HepG2 (cell line): ENCODE measurements at regions not wholly inside any gene's neighbourhood (a gene's known extent, or its start where the extent isn't known, plus 50 kb on each side); places are given as distances from the start of the nearest gene placed in this dataset.

Source experiments
- ATAC-seq: fragments of 200-7000 bp; cut with Tn5 transposase; 3 replicates; pipeline ENCODE4 v1.9.1; 2020; ENCODE audit warnings: mild to moderate bottlenecking, moderate library complexity
- BruUV-seq: library from RNA; stranded (reverse); fragments of 400-500 nt; replicated peaks from 2 replicates; lab custom pipeline; 2021; lab: Mats Ljungman, UMichigan
- CTCF ChIA-PET: fragments of 300-600 bp; formaldehyde crosslinking; extraction: SDS; loops from one replicate; lab custom pipeline; 2021; ENCODE audit warnings: low total read pairs, inconsistent platforms, low intra/inter-chr PET ratio; lab: Yijun Ruan, JAX
- POLR2A ChIA-PET: fragments of 350-600 bp; sonication (Branson Sonifier 250); formaldehyde crosslinking; loops from one replicate; lab custom pipeline; 2020; ENCODE audit warnings: antibody characterized with exemption, inconsistent platforms; lab: Yijun Ruan, JAX
- DNase-seq: peaks from one replicate; pipeline ENCODE4 v3.0.0-alpha.2; 2015; ENCODE audit warnings: low spot score
- FAIRE-seq: peaks from 3 replicates; lab custom pipeline; 2011; peaks lifted over from hg19 to GRCh38; lab: Jason Lieb, UNC
- H2AFZ ChIP-seq: one replicate; pipeline ENCODE4 v1.6.1; 2011; ENCODE audit warnings: low read length, inconsistent platforms
- H3K27ac ChIP-seq: fragments of 300-600 bp; 3 replicates; pipeline ENCODE4 v1.8.0; 2011; ENCODE audit warnings: mixed run types, mild to moderate bottlenecking, mixed read lengths, low read length, inconsistent platforms; ENCODE audit not compliant: insufficient read depth; ENCODE audit errors: extremely low read length
- H3K27me3 ChIP-seq, 2 experiments: fragments of 200-600 bp in 1 of 2; 2 replicates in 1 of 2; 3 replicates in 1 of 2; pipeline versions ENCODE4 v1.6.0 to v1.8.0; 2011; ENCODE audit warnings: low read length in 2 of 2, mild to moderate bottlenecking in 2 of 2, moderate library complexity in 2 of 2, inconsistent platforms in 1 of 2; ENCODE audit not compliant: insufficient read depth in 2 of 2, control insufficient read depth in 1 of 2
- H3K36me3 ChIP-seq, 2 experiments: fragments of 200-600 bp in 1 of 2; replicated peaks in 1 of 2; 2 replicates in 1 of 2; 3 replicates in 1 of 2; pipeline versions ENCODE4 v1.5.1 to v1.8.0; 2011; ENCODE audit warnings: low read length in 2 of 2, inconsistent platforms in 1 of 2; ENCODE audit not compliant: insufficient read depth in 2 of 2, control insufficient read depth in 1 of 2
- H3K4me1 ChIP-seq: 2 replicates; pipeline ENCODE4 v1.5.1; 2012; ENCODE audit warnings: low read length, inconsistent platforms; ENCODE audit not compliant: insufficient read depth
- H3K4me2 ChIP-seq: 2 replicates; pipeline ENCODE4 v1.6.0; 2011; ENCODE audit warnings: low read depth, low read length, inconsistent platforms
- H3K4me3 ChIP-seq, 3 experiments: fragments of 200-600 bp in 1 of 3; sonication (generic), shearing (Covaris generic) in 1 of 3; replicated peaks in 1 of 3; 2 replicates each; pipeline ENCODE4 v1.5.1; 2011 to 2016; ENCODE audit warnings: low read length in 3 of 3, inconsistent platforms in 2 of 3, low read depth in 2 of 3, mild to moderate bottlenecking in 2 of 3, control low read depth in 1 of 3, mixed read lengths in 1 of 3; ENCODE audit not compliant: insufficient read depth in 1 of 3
- H3K79me2 ChIP-seq: one replicate; pipeline ENCODE4 v1.6.1; 2011; ENCODE audit warnings: low read length, inconsistent platforms; ENCODE audit not compliant: insufficient read depth
- H3K9ac ChIP-seq: 2 replicates; pipeline ENCODE4 v1.6.0; 2011; ENCODE audit warnings: mild to moderate bottlenecking, low read depth, low read length, inconsistent platforms; ENCODE audit not compliant: insufficient read depth
- H3K9me3 ChIP-seq: 2 replicates; pipeline ENCODE4 v1.5.1; 2012; ENCODE audit warnings: mild to moderate bottlenecking, low read length
- H4K20me1 ChIP-seq: 2 replicates; pipeline ENCODE4 v1.6.0; 2011; ENCODE audit warnings: inconsistent platforms, mild to moderate bottlenecking, low read length, moderate library complexity; ENCODE audit not compliant: insufficient read depth
- HNRNPUL1 ChIP-seq: fragments of 200-400 bp; formaldehyde crosslinking; IDR thresholded peaks from 2 replicates; pipeline ENCODE4 v1.6.1; 2017; ENCODE audit warnings: low read depth, mild to moderate bottlenecking, low read length, moderate library complexity
- MAFK ChIP-seq, 2 experiments: IDR thresholded peaks in 1 of 2; conservative IDR thresholded peaks in 1 of 2; 2 replicates each; pipeline ENCODE4 v1.6.1; 2011; ENCODE audit warnings: improper control_type of control experiment in 2 of 2, low read length in 2 of 2
- NFYC ChIP-seq: IDR thresholded peaks from 2 replicates; pipeline ENCODE4 v1.6.1; 2016; ENCODE audit warnings: missing genetic modification reagents, missing compliant biosample characterization
- ZNF431 ChIP-seq: sonication (generic); formaldehyde crosslinking; IDR thresholded peaks from 2 replicates; pipeline ENCODE4 v1.9.0; 2022; ENCODE audit warnings: missing genetic modification reagents, low read depth, mild to moderate bottlenecking, borderline replicate concordance
- ZNF773 ChIP-seq: sonication (generic); formaldehyde crosslinking; IDR thresholded peaks from 2 replicates; pipeline ENCODE4 v1.4.0; 2020; ENCODE audit warnings: missing genetic modification reagents, borderline replicate concordance
- whole genome bisulfite sequencing: methylation state at CpG from one replicate; pipeline ENCODE4 v1.1.6; 2017; ENCODE audit warnings: low lambda C conversion rate; 5-methylcytosine and 5-hydroxymethylcytosine counted together
- in situ Hi-C: cut with HindIII; loops from 2 replicates; pipeline ENCODE4 v1.10.0; 2017; ENCODE audit warnings: low pct_unique_long_range_greater_than_20kb; ENCODE audit not compliant: extremely low pct_ligation_motif_present
- intact Hi-C: fragments of 100-400 bp; cut with micrococcal nuclease; formaldehyde crosslinking; loops from one replicate; pipeline ENCODE4 v1.10.0; 2022; ENCODE audit not compliant: unreplicated experiment
- TF ChIP-seq, protein P1 (sequence below): conservative IDR thresholded peaks from 2 replicates; pipeline ENCODE4 v1.6.1; 2018; ENCODE audit warnings: missing genetic modification reagents

DNA sequence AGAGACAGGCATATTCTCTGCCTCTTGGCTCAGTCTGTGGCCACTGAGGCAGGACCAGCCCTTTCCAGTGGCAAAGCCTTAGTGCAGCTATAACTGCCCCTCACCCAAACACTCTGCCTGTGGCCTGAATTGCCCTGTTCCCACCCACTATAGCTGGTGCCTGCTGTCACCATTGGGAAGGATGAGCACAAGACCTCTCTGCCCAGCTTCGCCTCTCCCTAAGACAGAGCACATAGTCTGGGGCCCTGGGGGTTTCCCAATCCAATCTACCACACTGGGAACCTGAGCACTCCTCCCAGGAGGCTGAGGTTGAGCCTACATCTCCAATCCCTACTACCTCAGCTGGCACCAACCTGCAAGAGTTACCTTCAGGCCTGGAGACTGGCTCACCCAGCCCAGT lies 670.4 kb downstream of the JRKL start:
- FAIRE-seq, result no peak
- ATAC-seq, result no peak
- no peaks in the 10 kb centered on the region for H3K79me2 ChIP-seq
- no peaks in the 10 kb centered on the region for H3K4me1 ChIP-seq
- TF ChIP-seq NFYC (CRISPR knock-in tag) (no peak), HNRNPUL1 (no peak), MAFK (conservative IDR thresholded peaks at IDR 0.05 in 1 of 2, IDR thresholded peaks at IDR 0.05 in 1 of 2; ENCODE audit: low read length in 2 of 2) (no peak)
- TF ChIP-seq, protein P1, sequence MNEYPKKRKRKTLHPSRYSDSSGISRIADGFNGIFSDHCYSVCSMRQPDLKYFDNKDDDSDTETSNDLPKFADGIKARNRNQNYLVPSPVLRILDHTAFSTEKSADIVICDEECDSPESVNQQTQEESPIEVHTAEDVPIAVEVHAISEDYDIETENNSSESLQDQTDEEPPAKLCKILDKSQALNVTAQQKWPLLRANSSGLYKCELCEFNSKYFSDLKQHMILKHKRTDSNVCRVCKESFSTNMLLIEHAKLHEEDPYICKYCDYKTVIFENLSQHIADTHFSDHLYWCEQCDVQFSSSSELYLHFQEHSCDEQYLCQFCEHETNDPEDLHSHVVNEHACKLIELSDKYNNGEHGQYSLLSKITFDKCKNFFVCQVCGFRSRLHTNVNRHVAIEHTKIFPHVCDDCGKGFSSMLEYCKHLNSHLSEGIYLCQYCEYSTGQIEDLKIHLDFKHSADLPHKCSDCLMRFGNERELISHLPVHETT (CRISPR knock-in tag), result no peak
- H3K27me3 ChIP-seq, result no peaks in the 10 kb centered on the region
- DNase-seq, result no peak
- no peaks in the 10 kb centered on the region for H4K20me1 ChIP-seq
- no TSS peak for BruUV-seq
- H3K9me3 ChIP-seq, result no peaks in the 10 kb centered on the region
- in situ Hi-C loops (no loop called here), intact Hi-C loops (no loop called here)
- H2AFZ ChIP-seq, result no peak overlapping the region
- H3K27ac ChIP-seq, result no peak overlapping the region
- ChIA-PET POLR2A (no interaction called here), CTCF (no interaction called here)
- H3K4me2 ChIP-seq, result no peak overlapping the region
- H3K4me3 ChIP-seq, result no peak overlapping the region
- no peaks in the 10 kb centered on the region for H3K36me3 ChIP-seq
- WGBS, result 20% methylated on average over 1 of the region's 1 CpG
- no peak overlapping the region for H3K9ac ChIP-seq

DNA sequence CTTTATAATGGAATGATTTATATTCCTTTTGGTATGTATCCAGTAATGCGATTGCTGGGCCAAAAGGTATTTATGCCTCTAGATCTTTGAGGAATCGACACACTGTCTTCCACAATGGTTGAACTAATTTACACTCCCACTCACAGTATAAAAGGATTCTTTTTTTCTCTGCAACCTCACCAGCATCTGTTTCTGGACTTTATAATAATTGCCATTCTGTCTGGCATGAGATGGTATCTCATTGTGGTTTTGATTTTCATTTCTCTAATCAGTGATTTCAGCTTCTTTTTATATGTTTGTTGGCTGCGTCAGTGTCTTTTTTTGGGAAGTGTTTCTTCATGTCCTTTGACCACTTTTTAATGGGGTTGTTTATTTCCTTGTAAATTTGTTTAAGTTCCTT lies 679.3 kb downstream of the JRKL start:
- TF ChIP-seq ZNF431 (CRISPR knock-in tag) (no peak), ZNF773 (CRISPR knock-in tag) (no peak)
- no peak for ATAC-seq
- in situ Hi-C loops, result no loop called here

More for the DNA sequence above, 679.3 kb downstream of the JRKL start:
- Histone ChIP-seq H3K9ac (no peak overlapping the region), H3K79me2 (no peaks in the 10 kb centered on the region), H3K36me3 (no peaks in the 10 kb centered on the region), H2AFZ (no peak overlapping the region), H3K27me3 (no peaks in the 10 kb centered on the region), H3K9me3 (peaks cover 33% of the 10 kb centered on the region), H3K27ac (no peak overlapping the region), H3K4me3 (no peak overlapping the region), H3K4me2 (no peak overlapping the region), H4K20me1 (no peaks in the 10 kb centered on the region), H3K4me1 (no peaks in the 10 kb centered on the region)
- BruUV-seq, result no TSS peak
- intact Hi-C loops, result no loop called here
- DNase-seq (no peak), FAIRE-seq (no peak)
- 1% methylated on average over 3 of the region's 3 CpGs for WGBS
- CTCF ChIA-PET, result no interaction called here
- POLR2A ChIA-PET, result no interaction called here
